ENCODE measurements at regions not wholly inside any gene's neighbourhood (a gene's known extent, or its start where the extent isn't known, plus 50 kb on each side); places are given as distances from the start of the nearest gene placed in this dataset.
A peak's percentile ranks its signal among the peaks of the same experiment; 100 is the strongest.

- Histone ChIP-seq H3K27ac (ENCODE audit: low read depth in 1 of 2, low read length in 2 of 2) (no peak overlapping the region), H3K9me3 (ENCODE audit: control insufficient read depth in 4 of 4, low read length in 3 of 4) (no peaks in the 10 kb centered on the region), H3K27me3 (ENCODE audit: control insufficient read depth in 4 of 4, insufficient read depth in 4 of 4, low read length in 3 of 4) (no peaks in the 10 kb centered on the region), H3K9ac (ENCODE audit: low read depth in 1 of 2, low read length in 2 of 2) (no peak overlapping the region), H3K36me3 (ENCODE audit: control insufficient read depth in 4 of 4, insufficient read depth in 3 of 4, low read depth in 1 of 4, low read length in 3 of 4) (no peaks in the 10 kb centered on the region), H3K4me1 (ENCODE audit: control insufficient read depth in 4 of 4, insufficient read depth in 4 of 4, low read length in 3 of 4) (no peaks in the 10 kb centered on the region), H3K4me3 (ENCODE audit: low read depth in 1 of 3, low read length in 3 of 3) (no peak overlapping the region)
- no peak for DNase-seq (ENCODE audit: low spot score)
- WGBS = 15% methylated on average over 2 of the region's 2 CpGs
- peak; percentile 97 for TF ChIP-seq REST (IDR thresholded peaks at IDR 0.05)
- TF ChIP-seq CTCF (IDR thresholded peaks at IDR 0.05; ENCODE audit: low read depth, low read length, missing input control) = no peak
Observed at GRCh38 chr10:90621577-90621976, 236.3 kb downstream of the HTR7 start.

- DNase-seq (ENCODE audit: low spot score) = no peak
- Histone ChIP-seq H3K36me3 (ENCODE audit: control insufficient read depth in 4 of 4, insufficient read depth in 3 of 4, low read depth in 1 of 4, low read length in 3 of 4) (no peaks in the 10 kb centered on the region), H3K4me3 (ENCODE audit: low read depth in 1 of 3, low read length in 3 of 3) (no peak overlapping the region), H3K9me3 (ENCODE audit: control insufficient read depth in 4 of 4, low read length in 3 of 4) (no peaks in the 10 kb centered on the region), H3K9ac (ENCODE audit: low read depth in 1 of 2, low read length in 2 of 2) (no peak overlapping the region), H3K4me1 (ENCODE audit: control insufficient read depth in 4 of 4, insufficient read depth in 4 of 4, low read length in 3 of 4) (no peaks in the 10 kb centered on the region), H3K27ac (ENCODE audit: low read depth in 1 of 2, low read length in 2 of 2) (no peak overlapping the region), H3K27me3 (ENCODE audit: control insufficient read depth in 4 of 4, insufficient read depth in 4 of 4, low read length in 3 of 4) (no peaks in the 10 kb centered on the region)
- no peak for TF ChIP-seq RXRA (IDR thresholded peaks at IDR 0.05)
- TF ChIP-seq REST (IDR thresholded peaks at IDR 0.05) = no peak
- TF ChIP-seq JUND (IDR thresholded peaks at IDR 0.05) = no peak
- TF ChIP-seq GABPA (IDR thresholded peaks at IDR 0.05 in 1 of 2, conservative IDR thresholded peaks at IDR 0.05 in 1 of 2) = no peak
- TF ChIP-seq RAD21 (IDR thresholded peaks at IDR 0.05) = no peak
- TF ChIP-seq MAX (IDR thresholded peaks at IDR 0.05) = no peak
- no peak for TF ChIP-seq TAF1 (conservative IDR thresholded peaks at IDR 0.05)
- TF ChIP-seq ZBTB33 (IDR thresholded peaks at IDR 0.05) = no peak
- TF ChIP-seq NR2F2 (IDR thresholded peaks at IDR 0.05) = no peak
- TF ChIP-seq ATF3 (IDR thresholded peaks at IDR 0.05) = no peak
- no peak for TF ChIP-seq EGR1 (IDR thresholded peaks at IDR 0.05; ENCODE audit: low read depth in 2 of 2)
- no peak for TF ChIP-seq YY1 (IDR thresholded peaks at IDR 0.05)
- no peak for TF ChIP-seq HNF4A (conservative IDR thresholded peaks at IDR 0.05)
- no peak for TF ChIP-seq HNF4G (IDR thresholded peaks at IDR 0.05)
- TF ChIP-seq CTCF (IDR thresholded peaks at IDR 0.05; ENCODE audit: low read depth, low read length, missing input control) = no peak
- no peak for TF ChIP-seq FOXA1 (IDR thresholded peaks at IDR 0.05)
- no peak for TF ChIP-seq FOXA2 (IDR thresholded peaks at IDR 0.05)
- no peak for TF ChIP-seq SP1 (IDR thresholded peaks at IDR 0.05)
- WGBS = 45% methylated on average over 2 of the region's 2 CpGs
Observed at GRCh38 chr10:90635111-90635765, 222.6 kb downstream of the HTR7 start.
